ENCODE measurements at regions not wholly inside any gene's neighbourhood (a gene's known extent, or its start where the extent isn't known, plus 50 kb on each side); places are given as distances from the start of the nearest gene placed in this dataset.

- H3K4me3 ChIP-seq (ENCODE audit: extremely low read depth, insufficient read depth, low read length, poor library complexity, severe bottlenecking): no peak overlapping the region
- H3K27ac ChIP-seq (ENCODE audit: low read depth, low read length, severe bottlenecking): no peak overlapping the region
- no peaks in the 10 kb centered on the region for H3K9me3 ChIP-seq (ENCODE audit: control insufficient read depth, low read length)
- H3K4me1 ChIP-seq (ENCODE audit: control insufficient read depth, insufficient read depth, low read length, poor library complexity, severe bottlenecking): no peaks in the 10 kb centered on the region
- H3K36me3 ChIP-seq (ENCODE audit: control insufficient read depth, insufficient read depth, low read length): no peaks in the 10 kb centered on the region
- WGBS, 2 experiments (ENCODE audit: insufficient coverage in 2 of 2): 90 to 95% methylated on average over 17 of the region's 17 CpGs
Observed at GRCh38 chr17:79457376-79457775, 153.5 kb downstream of the RBFOX3 start.

- Histone ChIP-seq H3K36me3 (ENCODE audit: control insufficient read depth, insufficient read depth, low read length) (no peaks in the 10 kb centered on the region), H3K4me3 (ENCODE audit: extremely low read depth, insufficient read depth, low read length, poor library complexity, severe bottlenecking) (no peak overlapping the region)
- 76 to 86% methylated on average over 5 to 11 of the region's 11 CpGs for WGBS, 2 experiments (ENCODE audit: insufficient coverage in 2 of 2)
Observed at GRCh38 chr17:79455636-79456035, 155.2 kb downstream of the RBFOX3 start.

GRCh38 chr17:79454826-79455225, 156.0 kb downstream of the RBFOX3 start:
- WGBS, 2 experiments (ENCODE audit: insufficient coverage in 2 of 2): 88 to 98% methylated on average over 6 of the region's 6 CpGs

More at GRCh38 chr17:79455636-79456035, 155.2 kb downstream of the RBFOX3 start:
- no peaks in the 10 kb centered on the region for H3K4me1 ChIP-seq (ENCODE audit: control insufficient read depth, insufficient read depth, low read length, poor library complexity, severe bottlenecking)
- H3K27ac ChIP-seq (ENCODE audit: low read depth, low read length, severe bottlenecking): no peak overlapping the region
- H3K9me3 ChIP-seq (ENCODE audit: control insufficient read depth, low read length): no peaks in the 10 kb centered on the region

GRCh38 chr17:79453481-79453880, 157.4 kb downstream of the RBFOX3 start:
- H3K4me3 ChIP-seq (ENCODE audit: extremely low read depth, insufficient read depth, low read length, poor library complexity, severe bottlenecking): no peak overlapping the region
- H3K36me3 ChIP-seq (ENCODE audit: control insufficient read depth, insufficient read depth, low read length): no peaks in the 10 kb centered on the region
- H3K27ac ChIP-seq (ENCODE audit: low read depth, low read length, severe bottlenecking): no peak overlapping the region
- H3K4me1 ChIP-seq (ENCODE audit: control insufficient read depth, insufficient read depth, low read length, poor library complexity, severe bottlenecking): no peaks in the 10 kb centered on the region
- H3K9me3 ChIP-seq (ENCODE audit: control insufficient read depth, low read length): no peaks in the 10 kb centered on the region
- WGBS, 2 experiments (ENCODE audit: insufficient coverage in 2 of 2): 80 to 91% methylated on average over 5 of the region's 6 CpGs

More at GRCh38 chr17:79454826-79455225, 156.0 kb downstream of the RBFOX3 start:
- Histone ChIP-seq H3K4me3 (ENCODE audit: extremely low read depth, insufficient read depth, low read length, poor library complexity, severe bottlenecking) (no peak overlapping the region), H3K9me3 (ENCODE audit: control insufficient read depth, low read length) (no peaks in the 10 kb centered on the region), H3K27ac (ENCODE audit: low read depth, low read length, severe bottlenecking) (no peak overlapping the region), H3K4me1 (ENCODE audit: control insufficient read depth, insufficient read depth, low read length, poor library complexity, severe bottlenecking) (no peaks in the 10 kb centered on the region), H3K36me3 (ENCODE audit: control insufficient read depth, insufficient read depth, low read length) (no peaks in the 10 kb centered on the region)

GRCh38 chr17:79452706-79453105, 158.1 kb downstream of the RBFOX3 start:
- Histone ChIP-seq H3K36me3 (ENCODE audit: control insufficient read depth, insufficient read depth, low read length) (no peaks in the 10 kb centered on the region), H3K4me3 (ENCODE audit: extremely low read depth, insufficient read depth, low read length, poor library complexity, severe bottlenecking) (no peak overlapping the region), H3K27ac (ENCODE audit: low read depth, low read length, severe bottlenecking) (no peak overlapping the region), H3K4me1 (ENCODE audit: control insufficient read depth, insufficient read depth, low read length, poor library complexity, severe bottlenecking) (no peaks in the 10 kb centered on the region), H3K9me3 (ENCODE audit: control insufficient read depth, low read length) (no peaks in the 10 kb centered on the region)
- 88 to 90% methylated on average over 11 of the region's 11 CpGs for WGBS, 2 experiments (ENCODE audit: insufficient coverage in 2 of 2)

- Histone ChIP-seq H3K4me1 (ENCODE audit: control insufficient read depth, insufficient read depth, low read length, poor library complexity, severe bottlenecking) (no peaks in the 10 kb centered on the region), H3K4me3 (ENCODE audit: extremely low read depth, insufficient read depth, low read length, poor library complexity, severe bottlenecking) (no peak overlapping the region), H3K9me3 (ENCODE audit: control insufficient read depth, low read length) (no peaks in the 10 kb centered on the region), H3K36me3 (ENCODE audit: control insufficient read depth, insufficient read depth, low read length) (no peaks in the 10 kb centered on the region), H3K27ac (ENCODE audit: low read depth, low read length, severe bottlenecking) (no peak overlapping the region)
- 86 to 94% methylated on average over 2 of the region's 7 CpGs for whole genome bisulfite sequencing, 2 experiments (ENCODE audit: insufficient coverage in 2 of 2)
Observed at GRCh38 chr17:79451167-79451566, 159.7 kb downstream of the RBFOX3 start.

- H3K27ac ChIP-seq (ENCODE audit: low read depth, low read length, severe bottlenecking): no peak overlapping the region
- H3K36me3 ChIP-seq (ENCODE audit: control insufficient read depth, insufficient read depth, low read length): no peaks in the 10 kb centered on the region
- no peak overlapping the region for H3K4me3 ChIP-seq (ENCODE audit: extremely low read depth, insufficient read depth, low read length, poor library complexity, severe bottlenecking)
- 85 to 90% methylated on average over 11 of the region's 12 CpGs for WGBS, 2 experiments (ENCODE audit: insufficient coverage in 2 of 2)
- H3K4me1 ChIP-seq (ENCODE audit: control insufficient read depth, insufficient read depth, low read length, poor library complexity, severe bottlenecking): no peaks in the 10 kb centered on the region
- H3K9me3 ChIP-seq (ENCODE audit: control insufficient read depth, low read length): no peaks in the 10 kb centered on the region
Observed at GRCh38 chr17:79446399-79447009, 164.3 kb downstream of the RBFOX3 start.

- Histone ChIP-seq H3K9me3 (ENCODE audit: control insufficient read depth, low read length) (no peaks in the 10 kb centered on the region), H3K27ac (ENCODE audit: low read depth, low read length, severe bottlenecking) (no peak overlapping the region), H3K4me3 (ENCODE audit: extremely low read depth, insufficient read depth, low read length, poor library complexity, severe bottlenecking) (no peak overlapping the region), H3K36me3 (ENCODE audit: control insufficient read depth, insufficient read depth, low read length) (no peaks in the 10 kb centered on the region), H3K4me1 (ENCODE audit: control insufficient read depth, insufficient read depth, low read length, poor library complexity, severe bottlenecking) (no peaks in the 10 kb centered on the region)
- 74 to 97% methylated on average over 3 to 4 of the region's 4 CpGs for WGBS, 2 experiments (ENCODE audit: insufficient coverage in 2 of 2)
Observed at GRCh38 chr17:79444198-79444597, 166.7 kb downstream of the RBFOX3 start.

GRCh38 chr17:79443026-79443425, 167.8 kb downstream of the RBFOX3 start:
- Histone ChIP-seq H3K27ac (ENCODE audit: low read depth, low read length, severe bottlenecking) (no peak overlapping the region), H3K36me3 (ENCODE audit: control insufficient read depth, insufficient read depth, low read length) (no peaks in the 10 kb centered on the region), H3K4me1 (ENCODE audit: control insufficient read depth, insufficient read depth, low read length, poor library complexity, severe bottlenecking) (no peaks in the 10 kb centered on the region), H3K4me3 (ENCODE audit: extremely low read depth, insufficient read depth, low read length, poor library complexity, severe bottlenecking) (no peak overlapping the region), H3K9me3 (ENCODE audit: control insufficient read depth, low read length) (no peaks in the 10 kb centered on the region)
- WGBS, 2 experiments (ENCODE audit: insufficient coverage in 2 of 2): 92 to 93% methylated on average over 10 of the region's 10 CpGs

- WGBS, 2 experiments (ENCODE audit: insufficient coverage in 2 of 2): 87 to 90% methylated on average over 13 to 15 of the region's 15 CpGs
- H3K9me3 ChIP-seq (ENCODE audit: control insufficient read depth, low read length): no peaks in the 10 kb centered on the region
- H3K4me3 ChIP-seq (ENCODE audit: extremely low read depth, insufficient read depth, low read length, poor library complexity, severe bottlenecking): no peak overlapping the region
- no peaks in the 10 kb centered on the region for H3K36me3 ChIP-seq (ENCODE audit: control insufficient read depth, insufficient read depth, low read length)
- no peak overlapping the region for H3K27ac ChIP-seq (ENCODE audit: low read depth, low read length, severe bottlenecking)
- H3K4me1 ChIP-seq (ENCODE audit: control insufficient read depth, insufficient read depth, low read length, poor library complexity, severe bottlenecking): no peaks in the 10 kb centered on the region
Observed at GRCh38 chr17:79441356-79442160, 169.3 kb downstream of the RBFOX3 start.

GRCh38 chr17:79440251-79440650, 170.6 kb downstream of the RBFOX3 start:
- Histone ChIP-seq H3K4me3 (ENCODE audit: extremely low read depth, insufficient read depth, low read length, poor library complexity, severe bottlenecking) (no peak overlapping the region), H3K4me1 (ENCODE audit: control insufficient read depth, insufficient read depth, low read length, poor library complexity, severe bottlenecking) (no peaks in the 10 kb centered on the region), H3K27ac (ENCODE audit: low read depth, low read length, severe bottlenecking) (no peak overlapping the region), H3K9me3 (ENCODE audit: control insufficient read depth, low read length) (no peaks in the 10 kb centered on the region), H3K36me3 (ENCODE audit: control insufficient read depth, insufficient read depth, low read length) (no peaks in the 10 kb centered on the region)
- 86% methylated on average over 14 of the region's 14 CpGs for WGBS, 2 experiments (ENCODE audit: insufficient coverage in 2 of 2)

Measured in mesodermal cell (in vitro differentiated cells).